ENCODE measurements at regions not wholly inside any gene's neighbourhood (a gene's known extent, or its start where the extent isn't known, plus 50 kb on each side); places are given as distances from the start of the nearest gene placed in this dataset.

DNA sequence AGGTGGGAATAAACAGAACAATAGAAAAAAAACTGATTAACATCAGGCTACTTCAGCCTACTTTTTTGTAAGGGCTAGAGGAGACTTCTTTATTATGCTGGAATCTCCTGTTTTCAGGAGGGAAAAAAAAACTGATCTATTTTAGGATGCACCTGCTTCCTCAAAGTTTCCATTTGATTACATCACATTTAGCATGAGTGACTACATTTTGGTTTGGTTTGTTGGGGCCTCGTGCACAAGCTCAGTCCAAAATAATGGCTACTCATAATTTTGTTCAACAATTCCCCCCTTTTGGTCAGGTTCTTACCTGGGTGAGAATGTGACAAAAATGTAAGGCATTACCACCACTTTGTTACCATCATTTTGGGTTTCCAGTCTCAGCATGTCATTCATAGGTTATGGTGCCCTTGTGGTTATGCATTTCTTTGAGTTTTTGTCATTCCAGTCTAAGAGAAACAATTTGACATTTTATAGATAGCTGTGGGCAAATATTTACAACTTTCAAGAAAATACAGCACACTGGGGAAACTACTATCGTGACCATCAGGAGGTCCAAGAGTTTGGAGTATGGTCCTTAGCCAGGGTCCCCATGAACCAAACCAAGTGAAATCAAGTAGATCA, 93.6 kb upstream of the ATP11B start:
- TF ChIP-seq, protein P1, sequence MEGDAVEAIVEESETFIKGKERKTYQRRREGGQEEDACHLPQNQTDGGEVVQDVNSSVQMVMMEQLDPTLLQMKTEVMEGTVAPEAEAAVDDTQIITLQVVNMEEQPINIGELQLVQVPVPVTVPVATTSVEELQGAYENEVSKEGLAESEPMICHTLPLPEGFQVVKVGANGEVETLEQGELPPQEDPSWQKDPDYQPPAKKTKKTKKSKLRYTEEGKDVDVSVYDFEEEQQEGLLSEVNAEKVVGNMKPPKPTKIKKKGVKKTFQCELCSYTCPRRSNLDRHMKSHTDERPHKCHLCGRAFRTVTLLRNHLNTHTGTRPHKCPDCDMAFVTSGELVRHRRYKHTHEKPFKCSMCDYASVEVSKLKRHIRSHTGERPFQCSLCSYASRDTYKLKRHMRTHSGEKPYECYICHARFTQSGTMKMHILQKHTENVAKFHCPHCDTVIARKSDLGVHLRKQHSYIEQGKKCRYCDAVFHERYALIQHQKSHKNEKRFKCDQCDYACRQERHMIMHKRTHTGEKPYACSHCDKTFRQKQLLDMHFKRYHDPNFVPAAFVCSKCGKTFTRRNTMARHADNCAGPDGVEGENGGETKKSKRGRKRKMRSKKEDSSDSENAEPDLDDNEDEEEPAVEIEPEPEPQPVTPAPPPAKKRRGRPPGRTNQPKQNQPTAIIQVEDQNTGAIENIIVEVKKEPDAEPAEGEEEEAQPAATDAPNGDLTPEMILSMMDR (conservative IDR thresholded peaks at IDR 0.05; ENCODE audit: low read depth, low read length) = no peak
- TF ChIP-seq, protein P2, sequence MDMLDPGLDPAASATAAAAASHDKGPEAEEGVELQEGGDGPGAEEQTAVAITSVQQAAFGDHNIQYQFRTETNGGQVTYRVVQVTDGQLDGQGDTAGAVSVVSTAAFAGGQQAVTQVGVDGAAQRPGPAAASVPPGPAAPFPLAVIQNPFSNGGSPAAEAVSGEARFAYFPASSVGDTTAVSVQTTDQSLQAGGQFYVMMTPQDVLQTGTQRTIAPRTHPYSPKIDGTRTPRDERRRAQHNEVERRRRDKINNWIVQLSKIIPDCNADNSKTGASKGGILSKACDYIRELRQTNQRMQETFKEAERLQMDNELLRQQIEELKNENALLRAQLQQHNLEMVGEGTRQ (IDR thresholded peaks at IDR 0.05; ENCODE audit: low read depth, low read length) = no peak
- TF ChIP-seq BHLHE40 (IDR thresholded peaks at IDR 0.05; ENCODE audit: low read depth, low read length) = no peak
- no peak for TF ChIP-seq POLR2A (IDR thresholded peaks at IDR 0.05; ENCODE audit: low read depth, low read length)
- TF ChIP-seq, protein P3, sequence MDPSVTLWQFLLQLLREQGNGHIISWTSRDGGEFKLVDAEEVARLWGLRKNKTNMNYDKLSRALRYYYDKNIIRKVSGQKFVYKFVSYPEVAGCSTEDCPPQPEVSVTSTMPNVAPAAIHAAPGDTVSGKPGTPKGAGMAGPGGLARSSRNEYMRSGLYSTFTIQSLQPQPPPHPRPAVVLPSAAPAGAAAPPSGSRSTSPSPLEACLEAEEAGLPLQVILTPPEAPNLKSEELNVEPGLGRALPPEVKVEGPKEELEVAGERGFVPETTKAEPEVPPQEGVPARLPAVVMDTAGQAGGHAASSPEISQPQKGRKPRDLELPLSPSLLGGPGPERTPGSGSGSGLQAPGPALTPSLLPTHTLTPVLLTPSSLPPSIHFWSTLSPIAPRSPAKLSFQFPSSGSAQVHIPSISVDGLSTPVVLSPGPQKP (IDR thresholded peaks at IDR 0.05; ENCODE audit: borderline replicate concordance, low read depth, low read length) = no peak
- no peak for TF ChIP-seq CHD1 (IDR thresholded peaks at IDR 0.05; ENCODE audit: low read depth, low read length)
- no peak for TF ChIP-seq MAZ (IDR thresholded peaks at IDR 0.05; ENCODE audit: borderline replicate concordance, low read depth, low read length)
- no peak for TF ChIP-seq CEBPB (IDR thresholded peaks at IDR 0.05; ENCODE audit: low read depth, low read length)
- TF ChIP-seq RFX5 (IDR thresholded peaks at IDR 0.05; ENCODE audit: low read depth, low read length) = no peak
- TF ChIP-seq RCOR1 (IDR thresholded peaks at IDR 0.05; ENCODE audit: insufficient replicate concordance, low read length) = no peak
- TF ChIP-seq MAFK (IDR thresholded peaks at IDR 0.05; ENCODE audit: low read depth, low read length) = no peak
- TF ChIP-seq RAD21 (IDR thresholded peaks at IDR 0.05; ENCODE audit: low read length) = no peak
